AG10803 (cell line): ENCODE measurements at regions not wholly inside any gene's neighbourhood (a gene's known extent, or its start where the extent isn't known, plus 50 kb on each side); places are given as distances from the start of the nearest gene placed in this dataset.

Experiments
- DNase-seq: peaks from one replicate; pipeline ENCODE4 v3.0.0; 2010; ENCODE audit warnings: low read depth
- H3K4me3 ChIP-seq: 2 replicates; pipeline ENCODE4 v1.5.1; 2011; ENCODE audit warnings: mild to moderate bottlenecking, low read length, control low read depth
- TF ChIP-seq, protein P1 (sequence below): conservative IDR thresholded peaks from 2 replicates; pipeline ENCODE4 v1.5.1; 2011; ENCODE audit warnings: mild to moderate bottlenecking, low read length, control low read depth, inconsistent platforms

DNA sequence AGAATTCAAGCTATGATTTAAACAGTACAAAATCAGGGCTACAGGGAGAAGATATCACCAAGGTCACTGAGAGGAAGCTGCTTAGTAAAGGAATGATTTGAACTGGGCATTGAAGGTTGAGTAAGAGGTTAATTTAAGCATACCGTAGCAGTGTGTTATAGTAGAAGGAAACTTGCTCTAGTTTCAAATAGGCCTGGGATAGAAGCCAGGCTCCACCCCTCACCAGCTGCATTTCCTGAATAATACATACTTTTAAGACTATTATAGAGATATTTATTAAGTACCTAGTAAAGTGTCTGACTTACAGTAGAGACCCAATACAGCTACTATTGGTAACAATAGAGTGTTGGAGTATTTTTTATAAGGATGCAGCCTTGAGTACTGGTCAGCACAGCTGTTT is 118.0 kb upstream of the GLRA2 start:
- no peak overlapping the region for H3K4me3 ChIP-seq
- DNase-seq, result no peak
- TF ChIP-seq, protein P1, sequence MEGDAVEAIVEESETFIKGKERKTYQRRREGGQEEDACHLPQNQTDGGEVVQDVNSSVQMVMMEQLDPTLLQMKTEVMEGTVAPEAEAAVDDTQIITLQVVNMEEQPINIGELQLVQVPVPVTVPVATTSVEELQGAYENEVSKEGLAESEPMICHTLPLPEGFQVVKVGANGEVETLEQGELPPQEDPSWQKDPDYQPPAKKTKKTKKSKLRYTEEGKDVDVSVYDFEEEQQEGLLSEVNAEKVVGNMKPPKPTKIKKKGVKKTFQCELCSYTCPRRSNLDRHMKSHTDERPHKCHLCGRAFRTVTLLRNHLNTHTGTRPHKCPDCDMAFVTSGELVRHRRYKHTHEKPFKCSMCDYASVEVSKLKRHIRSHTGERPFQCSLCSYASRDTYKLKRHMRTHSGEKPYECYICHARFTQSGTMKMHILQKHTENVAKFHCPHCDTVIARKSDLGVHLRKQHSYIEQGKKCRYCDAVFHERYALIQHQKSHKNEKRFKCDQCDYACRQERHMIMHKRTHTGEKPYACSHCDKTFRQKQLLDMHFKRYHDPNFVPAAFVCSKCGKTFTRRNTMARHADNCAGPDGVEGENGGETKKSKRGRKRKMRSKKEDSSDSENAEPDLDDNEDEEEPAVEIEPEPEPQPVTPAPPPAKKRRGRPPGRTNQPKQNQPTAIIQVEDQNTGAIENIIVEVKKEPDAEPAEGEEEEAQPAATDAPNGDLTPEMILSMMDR, result no peak

DNA sequence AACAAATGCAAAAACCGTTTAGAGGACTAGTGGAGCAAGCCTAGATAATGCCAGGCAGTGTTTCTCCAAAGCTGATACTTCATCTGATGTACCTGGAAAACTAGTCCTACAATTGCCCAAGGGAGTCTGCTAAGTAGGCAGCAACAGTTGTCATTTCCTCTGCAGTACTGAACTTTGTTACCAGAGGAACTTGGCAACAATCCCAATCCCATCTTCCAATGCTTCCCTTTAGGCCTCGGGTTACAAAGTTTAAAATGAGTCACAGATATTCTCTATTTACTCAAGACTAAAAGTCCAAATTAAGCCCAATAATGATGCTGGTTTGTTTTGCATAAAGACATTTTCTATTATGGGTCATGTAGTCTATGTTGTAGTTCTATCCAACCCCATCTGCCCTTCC is 120.0 kb upstream of the GLRA2 start:
- TF ChIP-seq, protein P1, result no peak
- no peak overlapping the region for H3K4me3 ChIP-seq
- peak; percentile 3 for DNase-seq

DNA sequence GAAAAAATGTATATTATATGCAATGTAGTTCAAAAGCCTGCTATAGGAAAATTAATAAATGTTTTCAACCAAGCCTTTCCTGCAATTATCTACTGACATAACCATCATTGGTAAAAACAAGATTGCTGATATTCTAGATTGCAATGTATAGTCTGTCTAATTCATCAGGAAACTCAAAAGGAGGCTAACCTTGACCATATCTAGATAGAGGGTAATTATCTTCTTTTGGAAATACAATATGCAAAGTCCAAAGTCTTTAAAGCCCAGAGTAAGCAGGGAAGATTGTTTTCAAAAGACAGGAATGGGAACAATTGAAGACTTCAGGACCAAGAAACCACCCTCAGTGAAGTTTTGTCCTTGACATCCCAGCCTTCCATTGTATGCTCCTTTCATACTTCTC is 123.1 kb upstream of the GLRA2 start:
- DNase-seq, result no peak
- TF ChIP-seq, protein P1, result no peak

DNA sequence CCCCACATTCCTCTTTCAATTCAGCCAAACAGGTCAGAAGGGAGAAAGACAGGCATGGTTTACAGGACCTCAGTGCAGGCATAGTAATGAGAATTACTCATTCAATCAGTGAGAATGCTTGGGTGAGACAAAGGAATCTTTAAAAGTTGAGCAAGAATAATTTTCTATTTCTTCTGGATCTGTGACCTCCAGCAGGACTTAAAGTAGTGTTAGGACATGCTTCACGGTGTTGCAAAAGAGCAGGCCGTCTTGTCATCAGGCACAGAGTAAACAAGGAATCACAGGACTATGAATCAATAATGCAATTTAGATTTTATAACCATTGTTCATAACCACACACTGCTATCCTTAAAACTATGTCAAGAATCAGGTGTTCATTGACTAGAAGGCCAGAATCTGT is 130.6 kb upstream of the GLRA2 start:
- TF ChIP-seq, protein P1, result no peak
- DNase-seq, result peak; percentile 80
- H3K4me3 ChIP-seq, result no peak overlapping the region

More for the DNA sequence above, 123.1 kb upstream of the GLRA2 start:
- H3K4me3 ChIP-seq, result no peak overlapping the region

DNA sequence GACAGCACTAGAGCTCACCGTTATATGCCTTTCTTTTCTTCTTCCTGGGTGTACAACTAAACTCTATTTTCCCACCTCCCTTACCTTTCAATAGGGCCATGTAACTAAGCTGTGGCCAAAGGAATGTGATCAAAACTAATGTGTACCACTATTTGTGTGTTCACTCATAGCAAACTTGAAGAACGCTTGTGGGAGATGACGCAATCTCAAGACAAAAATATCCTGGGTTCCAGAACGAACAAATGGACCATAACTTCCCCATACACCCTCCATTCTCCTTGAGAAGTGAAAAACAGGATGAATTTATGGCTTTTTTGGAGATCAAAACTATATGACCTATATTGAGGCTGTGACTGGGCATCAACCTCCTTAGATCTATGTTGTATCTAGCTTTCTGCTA is 139.7 kb upstream of the GLRA2 start:
- no peak for DNase-seq
- TF ChIP-seq, protein P1, result no peak
- no peak overlapping the region for H3K4me3 ChIP-seq

DNA sequence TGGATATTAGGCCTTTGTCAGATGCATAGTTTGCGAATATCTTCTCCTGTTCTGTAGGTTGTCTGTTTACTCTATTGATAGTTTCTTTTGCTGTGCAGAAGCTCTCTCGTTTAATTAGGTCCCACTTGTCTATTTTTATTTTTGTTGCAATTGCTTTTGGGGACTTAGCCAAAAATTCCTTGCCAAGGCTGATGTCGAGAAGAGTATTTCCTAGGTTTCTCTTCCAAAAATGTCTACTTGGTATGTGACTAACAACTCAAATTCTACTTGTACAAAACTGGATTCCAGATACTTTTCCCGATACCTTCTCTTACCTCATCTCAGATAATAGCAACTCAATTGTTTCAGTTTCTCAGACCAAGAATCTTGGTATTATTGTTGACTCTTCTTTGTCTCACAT is 142.4 kb upstream of the GLRA2 start:
- peak; percentile 39 for DNase-seq
- H3K4me3 ChIP-seq, result no peak overlapping the region
- TF ChIP-seq, protein P1, result no peak

DNA sequence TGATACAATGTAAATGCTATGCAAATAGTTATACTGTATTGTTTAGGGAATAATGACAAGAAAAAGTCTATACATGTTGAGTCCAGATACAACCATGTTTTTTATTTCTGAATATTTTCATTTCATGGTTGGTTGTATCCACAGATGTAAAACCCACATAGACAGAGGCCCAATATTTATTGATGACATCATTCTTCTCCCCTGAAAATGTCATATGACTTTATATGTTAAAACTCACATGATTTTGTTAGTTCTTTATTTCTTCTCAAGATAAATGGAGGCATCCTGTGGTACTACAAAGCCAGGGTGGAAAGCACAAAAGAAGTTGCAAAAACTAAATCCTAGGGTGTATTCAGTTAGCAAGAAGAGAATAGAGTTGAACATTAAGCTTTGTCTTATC is 149.3 kb upstream of the GLRA2 start:
- H3K4me3 ChIP-seq, result no peak overlapping the region
- DNase-seq, result no peak
- TF ChIP-seq, protein P1, result no peak
